ENCODE measurements at regions not wholly inside any gene's neighbourhood (a gene's known extent, or its start where the extent isn't known, plus 50 kb on each side); places are given as distances from the start of the nearest gene placed in this dataset.

DNA sequence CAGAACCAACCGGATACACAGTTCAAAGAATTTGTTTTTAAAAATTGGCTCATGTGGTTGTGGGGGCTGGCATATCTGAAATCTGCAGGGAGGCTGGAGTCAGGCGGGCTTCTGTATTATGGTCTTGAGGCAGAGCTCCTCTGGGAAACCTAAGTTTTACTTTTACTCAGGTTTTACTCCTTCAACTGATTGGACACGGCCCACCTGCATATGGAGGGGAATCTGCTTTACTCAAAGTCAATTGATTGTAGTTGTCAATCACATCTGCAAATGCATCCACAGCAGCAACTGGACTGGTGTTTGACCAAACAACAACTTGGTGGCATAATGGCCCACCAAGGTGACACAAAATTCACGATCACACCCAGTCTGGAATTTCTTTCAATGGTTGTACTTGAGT, 103.4 kb downstream of the ERMARD start:
- in situ Hi-C loops (cut with HindIII; ENCODE audit: low sequenced_read_pairs), result no loop called here
- no peak for DNase-seq (ENCODE audit: low spot score)

DNA sequence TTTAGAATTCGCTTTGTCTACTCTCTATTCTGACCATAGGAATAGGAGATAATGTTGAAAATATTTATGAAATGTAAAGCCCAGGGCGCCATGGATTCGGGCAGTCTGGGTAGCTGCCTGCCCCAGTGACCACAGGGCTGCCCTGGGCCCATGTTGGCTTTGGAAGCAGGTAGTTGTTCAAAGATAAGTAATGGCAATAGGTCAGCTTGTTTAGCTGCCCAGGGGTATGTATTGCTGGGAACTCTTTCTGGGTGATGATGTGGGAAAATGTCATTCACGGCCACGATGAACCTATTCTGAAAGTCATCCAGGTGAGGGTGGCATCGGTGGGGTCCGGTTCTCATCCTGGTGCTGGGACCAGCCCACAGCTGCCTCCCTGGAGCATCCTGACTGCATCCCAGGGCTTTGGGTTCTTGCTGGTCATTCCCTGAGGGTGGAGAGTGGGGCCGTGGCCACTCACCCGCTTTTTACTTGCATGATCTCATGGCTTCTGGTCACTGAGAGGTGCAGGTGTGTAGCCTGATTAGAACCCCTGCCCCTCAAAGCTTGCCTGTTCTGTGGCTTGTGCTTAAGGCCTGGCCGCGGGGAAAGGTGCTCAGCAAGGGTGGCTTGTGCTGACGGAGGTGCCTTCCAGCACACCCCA, 102.8 kb downstream of the ERMARD start:
- in situ Hi-C loops (cut with HindIII; ENCODE audit: low sequenced_read_pairs), result no loop called here
- no peak for DNase-seq (ENCODE audit: low spot score)

DNA sequence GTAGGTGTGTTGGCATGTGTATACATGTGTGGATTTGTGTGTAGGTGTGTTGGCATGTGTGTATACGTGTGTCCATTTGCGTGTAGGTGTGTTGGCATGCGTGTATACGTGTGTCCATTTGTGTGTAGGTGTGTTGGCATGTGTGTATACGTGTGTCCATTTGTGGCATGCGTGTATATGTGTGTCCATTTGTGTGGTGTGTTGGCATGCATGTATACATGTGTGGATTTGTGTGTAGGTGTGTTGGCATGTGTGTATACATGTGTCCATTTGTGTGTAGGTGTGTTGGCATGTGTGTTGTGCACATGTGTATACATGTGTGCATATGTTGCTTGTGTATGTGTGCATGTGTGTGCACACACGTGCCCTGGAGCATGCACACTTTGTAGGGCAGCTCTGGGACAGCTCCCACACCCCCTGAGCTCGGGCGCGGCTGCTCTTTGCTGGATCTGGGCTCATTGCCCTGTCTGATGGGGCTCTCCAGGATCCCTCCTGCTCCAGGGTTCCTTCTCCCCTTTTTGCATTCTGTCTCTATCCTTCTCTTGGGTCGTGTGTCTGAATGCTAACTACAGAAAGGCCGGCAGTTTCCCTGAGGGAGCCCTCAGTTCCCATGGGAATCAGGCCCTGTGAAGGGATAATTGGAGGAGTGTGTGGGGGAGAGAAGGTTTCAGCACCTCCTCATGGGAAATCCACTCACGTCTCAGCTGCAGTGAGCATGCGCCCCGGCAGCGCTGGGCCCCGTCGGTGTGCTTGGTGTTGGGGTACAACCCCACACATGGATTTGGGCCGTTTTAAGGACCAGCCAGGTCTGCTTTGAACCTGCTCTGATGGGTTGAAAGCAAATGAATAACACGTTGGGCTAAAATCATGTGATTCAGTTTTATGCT, 102.0 kb downstream of the ERMARD start:
- in situ Hi-C loops (cut with HindIII; ENCODE audit: low sequenced_read_pairs), result no loop called here
- no peak for DNase-seq (ENCODE audit: low spot score)

DNA sequence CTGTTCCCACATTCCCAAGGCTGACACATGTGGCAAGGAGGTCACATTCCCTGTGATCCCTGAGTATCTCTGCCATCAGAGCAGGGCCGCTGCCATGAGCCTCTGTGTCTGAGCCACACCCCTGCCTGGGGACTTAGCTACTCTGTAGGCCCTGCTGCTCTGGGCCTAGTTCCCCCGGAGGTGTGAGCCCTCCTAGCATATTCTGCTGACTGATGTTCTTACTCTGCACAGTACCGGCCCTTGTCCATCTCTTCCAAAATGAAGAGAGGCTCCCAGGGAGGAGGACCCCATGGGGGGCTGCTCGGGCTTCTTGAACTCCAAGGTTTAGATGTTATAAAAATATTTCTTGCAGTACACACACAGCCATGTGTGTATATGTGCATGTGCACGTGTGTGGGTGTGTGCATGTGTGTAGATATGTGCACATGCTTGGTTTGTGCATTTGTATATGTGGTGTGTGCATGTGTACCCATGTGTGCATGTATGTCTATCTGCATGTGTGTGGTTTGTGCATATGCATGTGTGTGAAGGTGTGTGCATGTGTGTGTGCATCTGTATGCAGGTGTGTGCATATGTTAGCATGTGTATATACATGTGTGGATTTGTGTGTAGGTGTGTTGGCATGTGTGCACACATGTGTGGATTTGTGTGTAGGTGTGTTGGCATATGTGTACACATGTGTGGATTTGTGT, 101.2 kb downstream of the ERMARD start:
- in situ Hi-C loops (cut with HindIII; ENCODE audit: low sequenced_read_pairs), result no loop called here
- no peak for DNase-seq (ENCODE audit: low spot score)

DNA sequence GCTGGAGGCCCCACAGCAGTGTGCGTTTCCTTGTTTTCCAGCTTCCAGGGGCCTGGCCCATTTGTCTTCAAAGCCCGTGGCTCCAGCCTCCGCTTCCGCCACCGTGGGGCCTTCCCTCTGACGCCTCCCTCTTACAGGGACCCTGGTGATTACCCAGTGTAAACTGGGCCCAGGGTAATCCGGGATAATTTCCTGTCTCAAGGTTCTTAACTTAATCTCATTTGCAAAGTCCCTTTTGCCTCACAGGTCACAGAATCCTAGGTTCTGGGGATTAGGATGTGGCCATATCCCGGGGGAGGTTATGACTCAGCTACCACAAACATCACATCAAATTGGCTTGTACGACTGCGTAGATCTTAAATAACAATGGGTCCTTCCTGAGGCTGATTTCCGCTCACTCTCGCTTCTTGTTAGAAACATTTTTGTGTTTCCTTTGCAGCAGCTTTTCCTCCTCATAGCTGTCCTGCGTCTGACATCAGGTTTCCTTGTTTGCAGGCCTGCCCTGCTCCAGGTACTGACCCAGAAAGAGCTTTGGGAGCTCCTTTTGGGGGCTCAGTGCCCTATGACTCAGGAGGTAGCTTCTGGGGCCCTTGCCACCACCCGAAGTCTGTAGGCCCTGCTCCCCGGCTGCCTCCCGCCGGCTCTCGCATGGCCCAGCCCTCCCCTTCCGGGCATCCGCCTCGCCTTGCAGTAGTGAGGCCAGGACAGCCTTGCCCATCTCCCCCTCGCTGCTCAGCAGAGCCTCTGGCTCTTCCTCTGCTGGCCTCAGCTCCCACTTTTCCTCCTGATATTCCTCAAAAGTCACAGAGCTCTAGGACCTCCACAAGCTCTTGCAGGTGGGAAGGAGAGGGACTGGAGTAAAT, 100.5 kb downstream of the ERMARD start:
- DNase-seq (ENCODE audit: low spot score), result no peak

DNA sequence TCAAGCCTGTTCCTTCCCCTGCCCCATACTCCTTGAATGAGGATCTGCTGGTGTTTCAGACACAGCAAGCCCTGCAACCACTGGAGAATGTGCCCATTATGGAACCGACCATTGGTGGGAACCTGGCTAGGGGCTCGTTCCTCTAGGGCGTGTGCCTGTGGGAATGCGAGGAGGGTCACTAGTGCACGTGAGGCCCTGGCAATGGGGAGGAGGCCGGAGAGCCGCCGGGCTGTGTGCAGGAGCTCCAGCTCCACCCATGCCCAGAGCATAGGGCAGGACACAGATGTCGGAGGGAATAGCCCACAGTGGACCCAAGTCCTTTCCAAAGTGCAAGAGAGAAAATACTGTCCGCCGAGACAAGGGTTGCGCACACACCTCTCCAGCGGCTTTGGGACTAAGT, 99.3 kb downstream of the ERMARD start:
- DNase-seq (ENCODE audit: low spot score), result no peak
- in situ Hi-C loops (cut with HindIII; ENCODE audit: low sequenced_read_pairs), result no loop called here

More for the DNA sequence above, 100.5 kb downstream of the ERMARD start:
- in situ Hi-C loops (cut with HindIII; ENCODE audit: low sequenced_read_pairs), result no loop called here

DNA sequence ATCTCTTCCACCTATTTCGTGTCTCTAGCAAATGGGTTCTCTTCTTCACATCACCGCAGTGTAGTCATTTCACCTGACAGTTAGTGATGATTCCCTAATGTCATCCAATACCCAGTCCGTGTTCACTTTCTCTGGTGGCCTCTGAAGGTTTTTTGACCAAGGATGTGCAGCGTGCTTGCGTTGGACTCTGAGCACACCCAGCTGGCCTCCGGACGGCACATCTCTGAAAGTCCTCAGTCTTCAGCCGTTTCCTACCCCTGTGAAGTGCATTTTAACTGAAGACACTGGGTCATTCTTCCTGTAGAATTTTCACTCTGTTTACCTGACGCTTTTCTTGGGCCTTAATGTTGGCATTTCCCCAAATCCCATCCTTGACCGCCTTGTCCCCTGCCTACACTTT, 98.7 kb downstream of the ERMARD start:
- in situ Hi-C loops (cut with HindIII; ENCODE audit: low sequenced_read_pairs), result no loop called here
- DNase-seq (ENCODE audit: low spot score), result no peak

DNA sequence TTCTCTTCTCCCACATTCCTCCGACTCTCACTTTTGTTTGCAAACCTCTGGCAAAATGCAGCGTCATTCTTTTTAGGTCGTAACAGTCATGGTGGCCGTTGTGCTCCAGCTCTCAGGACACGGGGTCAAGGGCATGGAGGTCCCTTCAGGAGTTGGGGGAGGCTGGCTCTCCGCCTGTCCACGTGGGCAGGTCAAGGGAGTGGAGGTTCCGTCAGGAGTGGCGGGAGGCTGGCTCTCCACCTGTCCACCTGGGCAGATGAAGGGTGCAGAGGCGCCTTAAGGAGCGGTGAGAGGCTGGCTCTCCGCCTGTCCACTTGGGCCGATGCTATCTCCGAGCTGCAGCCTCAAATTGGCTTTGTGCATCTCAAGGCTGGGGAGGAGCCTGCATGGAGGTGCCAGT, 98.0 kb downstream of the ERMARD start:
- DNase-seq (ENCODE audit: low spot score), result no peak
- in situ Hi-C loops (cut with HindIII; ENCODE audit: low sequenced_read_pairs), result loop anchor here (25.0 kb wide), 1 partner anchor 288 kb away; no protein-coding TSS in a partner anchor

DNA sequence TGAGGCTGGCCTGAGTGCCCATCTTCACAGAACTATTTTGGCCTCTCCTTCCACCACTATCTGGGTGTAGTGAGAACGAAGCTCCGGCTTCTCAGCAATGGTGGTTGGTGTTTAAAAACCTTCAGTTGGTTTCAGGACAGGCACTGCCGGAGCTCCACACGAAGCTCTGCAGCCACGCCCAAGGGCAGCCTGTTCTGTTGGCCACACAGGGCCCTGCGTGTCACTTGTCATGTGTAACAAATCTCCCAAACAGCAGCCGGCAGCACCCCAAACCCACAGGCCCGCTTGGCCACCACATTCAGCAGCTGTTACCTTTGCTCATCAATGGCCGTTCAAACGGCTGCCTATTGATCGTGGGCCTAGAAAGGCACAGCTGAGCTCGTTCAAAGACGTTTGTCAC, 97.5 kb downstream of the ERMARD start:
- in situ Hi-C loops (cut with HindIII; ENCODE audit: low sequenced_read_pairs), result loop anchor here (25.0 kb wide), 1 partner anchor 288 kb away; no protein-coding TSS in a partner anchor
- no peak for DNase-seq (ENCODE audit: low spot score)

DNA sequence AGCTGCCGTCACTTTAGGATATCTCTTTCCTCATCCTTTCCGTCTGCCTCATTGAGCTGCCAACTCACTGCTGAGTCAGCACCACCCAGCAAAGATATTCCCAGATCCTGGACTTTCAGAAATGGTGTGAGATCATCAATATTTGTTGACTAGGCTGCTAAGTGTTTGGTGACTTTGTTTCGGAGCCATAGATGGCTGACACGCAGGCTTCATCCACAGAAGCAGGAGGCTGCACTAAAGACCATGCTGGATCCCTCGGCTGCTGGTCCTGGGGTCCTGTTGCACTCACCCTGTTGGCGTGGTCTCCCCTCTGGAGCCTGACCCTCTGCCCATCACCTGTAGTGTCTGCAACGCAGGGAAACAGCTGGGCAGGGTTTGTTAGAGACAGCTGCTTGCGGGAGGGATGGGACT, 96.5 kb downstream of the ERMARD start:
- in situ Hi-C loops (cut with HindIII; ENCODE audit: low sequenced_read_pairs), result loop anchor here (25.0 kb wide), 1 partner anchor 289 kb away; no protein-coding TSS in a partner anchor
- DNase-seq (ENCODE audit: low spot score), result no peak

DNA sequence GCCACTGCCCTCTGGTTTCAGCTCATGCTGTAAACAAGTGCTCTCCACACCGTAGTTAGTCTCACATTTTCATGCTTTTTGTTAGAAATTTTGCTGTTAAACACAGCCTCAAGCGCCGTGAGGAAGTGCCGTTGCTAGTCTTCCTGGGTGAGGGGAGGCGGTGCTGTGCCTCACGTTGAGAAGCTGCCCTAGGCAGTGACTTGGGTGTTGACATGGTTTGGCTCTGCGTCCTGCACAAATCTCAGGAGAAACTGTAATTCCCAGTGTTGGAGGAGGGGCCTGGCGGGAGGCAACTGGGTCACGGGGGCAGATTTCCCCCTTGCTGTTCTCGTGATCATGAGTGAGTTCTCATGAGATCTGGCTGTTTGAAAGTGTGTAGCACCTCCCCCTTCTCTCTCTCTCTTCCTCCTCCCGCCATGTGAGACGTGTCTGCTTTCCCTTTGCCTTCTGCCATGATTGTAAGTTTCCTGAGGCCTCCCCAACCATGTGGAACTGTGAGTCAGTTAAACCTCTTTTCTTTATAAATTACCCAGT, 95.8 kb downstream of the ERMARD start:
- DNase-seq (ENCODE audit: low spot score), result no peak
- in situ Hi-C loops (cut with HindIII; ENCODE audit: low sequenced_read_pairs), result loop anchor here (25.0 kb wide), 1 partner anchor 290 kb away; no protein-coding TSS in a partner anchor

DNA sequence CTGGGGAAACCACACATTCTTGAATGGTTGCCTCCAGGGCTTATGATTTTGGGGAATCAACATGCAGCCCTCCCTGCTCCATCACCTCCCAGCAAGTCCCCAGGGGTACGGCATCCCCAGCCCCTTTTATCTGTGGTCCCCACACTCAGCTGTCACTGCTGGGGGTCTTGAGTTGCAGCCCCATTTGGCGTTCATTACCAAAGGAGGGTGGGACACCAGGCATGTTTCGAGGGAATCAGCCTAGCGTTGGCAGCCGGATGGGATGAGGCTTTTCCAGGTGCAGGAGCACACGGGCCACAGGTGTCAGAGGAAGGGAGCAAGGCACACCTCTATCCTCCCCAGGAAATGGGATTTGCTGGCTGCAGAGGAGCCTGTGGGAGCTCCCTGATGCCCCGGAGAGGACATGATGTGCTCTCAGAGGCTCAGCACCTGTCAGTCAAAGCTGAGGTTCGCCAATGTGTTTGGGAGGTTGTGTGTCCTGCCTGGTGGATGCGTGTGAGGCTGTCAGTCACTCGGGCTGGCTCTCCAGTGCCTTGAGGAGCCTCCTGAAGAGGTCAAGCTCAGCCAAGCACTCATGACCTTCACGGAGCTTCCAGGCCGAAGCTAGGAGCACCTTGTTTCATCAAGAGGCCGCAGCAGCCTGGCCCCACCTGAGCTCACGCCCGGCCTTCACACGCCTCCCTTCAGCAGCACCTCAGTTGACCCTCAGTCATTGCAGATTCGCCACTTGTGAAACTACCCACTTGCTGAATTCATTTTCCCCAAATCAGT, 95.0 kb downstream of the ERMARD start:
- in situ Hi-C loops (cut with HindIII; ENCODE audit: low sequenced_read_pairs), result loop anchor here (25.0 kb wide), 1 partner anchor 291 kb away; no protein-coding TSS in a partner anchor

DNA sequence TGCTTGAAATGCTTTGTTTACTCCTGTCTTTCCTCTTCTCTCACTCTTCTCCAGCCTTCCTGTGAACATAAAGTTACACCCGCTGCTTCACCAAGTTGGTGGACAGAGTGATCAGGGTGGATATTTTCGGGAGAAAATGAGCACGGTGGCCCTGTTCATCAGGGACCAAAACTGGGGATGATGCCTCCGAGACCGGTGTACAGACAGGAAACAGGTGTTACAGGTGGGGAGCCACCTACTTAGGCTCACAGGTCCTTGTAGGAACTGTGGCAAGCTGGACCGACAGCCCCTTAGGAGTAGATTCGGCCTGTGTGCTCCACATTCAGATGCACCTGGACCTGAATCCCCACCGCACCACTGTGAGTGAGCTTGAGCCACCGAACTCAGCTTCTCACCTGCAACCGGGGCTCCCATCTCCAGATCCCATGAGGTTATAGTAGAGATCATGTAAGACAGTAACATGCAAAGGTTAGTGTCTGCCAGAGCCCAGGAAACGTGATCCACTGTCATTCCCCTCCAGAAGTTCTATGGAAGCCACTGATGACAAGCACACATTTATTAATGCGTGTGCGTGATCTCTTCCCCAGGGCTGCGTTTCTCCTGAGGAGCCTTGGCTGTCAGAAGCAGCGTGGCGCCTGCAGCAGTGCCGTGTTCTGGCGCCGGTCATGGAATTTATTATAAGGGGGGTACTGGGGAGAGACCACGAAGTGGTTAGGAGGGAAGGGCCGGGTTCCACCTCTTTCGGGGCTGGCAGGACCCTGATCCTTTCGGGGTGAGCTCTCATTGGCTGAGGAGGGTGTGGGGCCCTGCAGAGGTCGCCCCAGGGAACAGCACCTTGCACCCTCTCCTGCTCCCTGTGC, 94.2 kb downstream of the ERMARD start:
- in situ Hi-C loops (cut with HindIII; ENCODE audit: low sequenced_read_pairs), result loop anchor here (25.0 kb wide), 1 partner anchor 292 kb away; no protein-coding TSS in a partner anchor
- DNase-seq (ENCODE audit: low spot score), result no peak

More for the DNA sequence above, 95.0 kb downstream of the ERMARD start:
- no peak for DNase-seq (ENCODE audit: low spot score)

DNA sequence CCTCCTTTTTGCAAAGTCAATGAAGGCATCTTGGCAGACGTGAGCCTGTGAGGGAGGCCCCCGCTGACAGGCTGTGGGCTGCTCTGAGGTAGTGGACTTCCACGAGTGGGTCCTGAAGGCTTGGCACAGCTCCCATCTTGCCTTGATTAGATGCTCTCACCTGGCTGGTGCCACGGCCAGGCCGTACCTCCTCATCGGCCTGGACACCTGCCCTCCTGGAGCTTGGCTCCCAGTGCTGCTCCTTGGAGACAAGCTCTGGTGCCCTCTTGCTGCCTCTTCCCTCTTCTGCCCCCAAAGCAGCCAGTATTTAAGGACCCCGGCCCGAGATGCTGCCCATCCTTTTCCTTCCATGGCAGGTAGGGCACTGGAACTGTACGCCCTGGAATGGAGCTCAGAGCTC, 93.5 kb downstream of the ERMARD start:
- no peak for DNase-seq (ENCODE audit: low spot score)
- in situ Hi-C loops (cut with HindIII; ENCODE audit: low sequenced_read_pairs), result loop anchor here (25.0 kb wide), 1 partner anchor 292 kb away; no protein-coding TSS in a partner anchor

DNA sequence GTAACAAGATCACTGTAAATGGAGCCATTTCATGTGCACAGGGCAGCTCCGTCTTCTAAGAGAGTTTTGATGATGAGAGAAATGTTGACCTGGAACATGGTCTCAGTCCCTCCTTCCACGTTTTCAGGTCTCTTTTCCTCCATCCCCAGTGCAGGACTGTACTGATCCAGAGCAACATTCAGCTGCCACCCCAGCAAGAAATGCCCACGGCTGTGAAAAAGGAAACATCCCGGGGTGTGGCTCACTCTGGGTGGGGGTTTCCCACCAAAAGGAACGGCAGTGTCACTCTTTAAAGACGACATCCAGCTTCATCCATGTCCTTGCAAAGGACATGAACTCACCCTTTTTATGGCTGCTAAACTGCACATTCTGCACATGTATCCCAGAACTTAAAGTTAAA, 92.6 kb downstream of the ERMARD start:
- in situ Hi-C loops (cut with HindIII; ENCODE audit: low sequenced_read_pairs), result loop anchor here (25.0 kb wide), 1 partner anchor 293 kb away; no protein-coding TSS in a partner anchor
- DNase-seq (ENCODE audit: low spot score), result no peak

DNA sequence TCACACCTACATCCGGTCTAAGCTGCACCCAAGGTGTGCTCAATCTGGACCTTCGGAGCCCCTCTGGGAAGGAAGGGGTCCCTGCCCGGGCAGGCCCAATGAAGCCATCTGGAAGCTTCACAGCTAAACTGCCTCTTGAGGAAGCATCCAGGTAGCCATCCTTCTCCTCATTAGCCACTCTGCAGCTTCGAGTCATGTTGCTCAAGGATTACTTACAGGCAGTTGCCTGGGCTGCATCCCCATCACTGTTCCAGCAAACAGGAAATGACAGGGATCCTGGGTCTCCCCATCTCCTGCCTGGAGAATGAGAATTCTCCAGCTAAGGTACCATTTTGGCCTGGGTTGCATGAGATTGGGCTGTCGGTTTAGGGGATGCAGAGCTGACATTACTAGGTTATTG, 91.7 kb downstream of the ERMARD start:
- no peak for DNase-seq (ENCODE audit: low spot score)
- in situ Hi-C loops (cut with HindIII; ENCODE audit: low sequenced_read_pairs), result loop anchor here (25.0 kb wide), 1 partner anchor 294 kb away; no protein-coding TSS in a partner anchor

All from G401 (cell line).